ENCODE measurements at regions not wholly inside any gene's neighbourhood (a gene's known extent, or its start where the extent isn't known, plus 50 kb on each side); places are given as distances from the start of the nearest gene placed in this dataset.

DNA sequence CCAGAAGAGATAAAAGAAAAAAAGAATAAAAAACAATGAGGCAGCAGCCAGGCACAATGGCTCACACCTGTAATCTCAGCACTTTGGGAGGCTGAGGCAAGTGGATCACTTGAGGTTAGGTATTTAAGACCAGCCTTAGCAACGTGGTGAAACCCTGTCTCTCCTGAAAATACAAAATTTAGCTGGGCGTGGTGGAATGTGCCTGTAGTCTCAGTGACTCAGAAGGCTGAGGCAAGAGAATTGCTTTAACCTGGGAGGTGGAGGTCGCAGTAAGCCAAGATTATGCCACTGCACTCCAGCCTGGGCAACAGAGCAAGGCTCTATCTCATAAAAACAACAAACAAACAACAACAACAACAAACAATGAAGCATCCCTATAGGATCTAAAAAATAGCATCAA, 121.5 kb downstream of the HMHB1 start:
- DNase-seq (ENCODE audit: insufficient read length, low spot score) (no peak), FAIRE-seq (no peak)

DNA sequence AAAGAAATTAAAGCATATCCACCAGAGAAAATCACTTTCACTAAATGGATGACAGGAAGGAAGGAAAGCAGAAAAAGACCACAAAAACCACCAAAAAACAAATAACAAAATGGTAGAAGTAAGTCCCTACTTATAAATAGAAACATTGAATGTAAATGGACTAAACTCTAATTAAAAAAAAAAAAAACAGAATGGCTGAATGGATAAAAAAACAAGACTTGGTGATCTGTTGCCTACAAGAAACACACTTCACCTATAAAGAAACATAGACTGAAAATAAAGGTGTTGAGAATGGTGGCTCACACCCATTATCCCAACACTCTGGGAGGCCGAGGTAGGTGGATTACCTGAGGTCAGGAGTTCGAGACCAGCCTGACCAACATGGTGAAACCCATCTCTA, 122.9 kb downstream of the HMHB1 start:
- no peak for FAIRE-seq
- DNase-seq (ENCODE audit: insufficient read length, low spot score): no peak
- TF ChIP-seq POLR2AphosphoS5 (IDR thresholded peaks at IDR 0.05; ENCODE audit: low read depth, low read length) (no peak), PAX5 (IDR thresholded peaks at IDR 0.05; ENCODE audit: insufficient read depth, low read length, severe bottlenecking) (no peak), POU2F2 (IDR thresholded peaks at IDR 0.05; ENCODE audit: low read depth, low read length) (no peak), SPI1 (IDR thresholded peaks at IDR 0.05; ENCODE audit: low read depth, low read length) (no peak), POLR2A (IDR thresholded peaks at IDR 0.05; ENCODE audit: low read depth, low read length) (no peak), TAF1 (IDR thresholded peaks at IDR 0.05; ENCODE audit: low read depth, low read length) (no peak)

More for the DNA sequence above, 121.5 kb downstream of the HMHB1 start:
- no peak for TF ChIP-seq SPI1 (IDR thresholded peaks at IDR 0.05; ENCODE audit: low read depth, low read length)
- TF ChIP-seq POLR2AphosphoS5 (IDR thresholded peaks at IDR 0.05; ENCODE audit: low read depth, low read length): no peak
- no peak for TF ChIP-seq PAX5 (IDR thresholded peaks at IDR 0.05; ENCODE audit: insufficient read depth, low read length, severe bottlenecking)
- TF ChIP-seq POLR2A (IDR thresholded peaks at IDR 0.05; ENCODE audit: low read depth, low read length): no peak
- no peak for TF ChIP-seq TAF1 (IDR thresholded peaks at IDR 0.05; ENCODE audit: low read depth, low read length)
- no peak for TF ChIP-seq POU2F2 (IDR thresholded peaks at IDR 0.05; ENCODE audit: low read depth, low read length)

DNA sequence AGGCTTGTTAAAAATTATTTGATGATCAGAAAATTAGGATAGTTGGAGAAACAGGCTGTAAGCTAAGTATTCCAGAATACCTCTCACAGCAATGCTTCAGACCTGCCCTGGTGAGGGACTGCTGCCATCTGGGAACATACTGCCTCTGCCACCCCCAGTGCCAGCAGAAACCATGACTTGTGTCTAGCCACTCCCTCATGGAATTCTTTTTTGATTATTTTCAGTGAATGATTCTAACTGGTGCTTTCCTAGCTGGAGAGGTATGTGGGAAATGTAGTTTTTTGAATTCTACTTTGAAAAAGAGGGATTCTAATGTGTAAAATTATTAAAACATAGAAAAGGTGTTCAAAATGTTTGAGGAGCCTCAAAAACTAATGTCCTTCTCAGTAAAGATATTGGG, 126.3 kb downstream of the HMHB1 start:
- no peak for FAIRE-seq
- TF ChIP-seq POU2F2 (IDR thresholded peaks at IDR 0.05; ENCODE audit: low read depth, low read length): no peak
- TF ChIP-seq PAX5 (IDR thresholded peaks at IDR 0.05; ENCODE audit: insufficient read depth, low read length, severe bottlenecking): no peak
- no peak for TF ChIP-seq POLR2AphosphoS5 (IDR thresholded peaks at IDR 0.05; ENCODE audit: low read depth, low read length)
- TF ChIP-seq SPI1 (IDR thresholded peaks at IDR 0.05; ENCODE audit: low read depth, low read length): no peak
- no peak for TF ChIP-seq TAF1 (IDR thresholded peaks at IDR 0.05; ENCODE audit: low read depth, low read length)
- no peak for TF ChIP-seq POLR2A (IDR thresholded peaks at IDR 0.05; ENCODE audit: low read depth, low read length)
- DNase-seq (ENCODE audit: insufficient read length, low spot score): no peak

DNA sequence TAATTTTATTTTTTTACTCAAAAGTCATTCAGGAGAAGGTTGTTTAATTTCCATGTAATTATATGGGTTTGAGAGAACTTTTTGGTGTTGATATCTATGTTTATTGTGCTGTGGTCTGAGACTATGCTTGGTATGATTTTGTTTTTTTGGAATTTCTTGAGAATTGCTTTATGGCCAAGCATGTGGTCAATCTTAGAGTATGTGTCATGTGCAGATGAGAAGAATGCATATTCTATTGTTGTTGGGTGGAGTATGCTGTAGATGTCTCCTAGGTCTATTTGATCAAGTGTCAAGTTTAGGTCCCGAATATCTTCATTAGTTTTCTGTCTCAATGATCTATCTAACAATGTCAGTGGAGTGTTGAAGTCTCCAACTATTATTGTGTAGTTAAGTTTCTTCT, 134.9 kb downstream of the HMHB1 start:
- DNase-seq (ENCODE audit: insufficient read length, low spot score) (no peak), FAIRE-seq (no peak)
- TF ChIP-seq PAX5 (IDR thresholded peaks at IDR 0.05; ENCODE audit: insufficient read depth, low read length, severe bottlenecking) (no peak), POLR2AphosphoS5 (IDR thresholded peaks at IDR 0.05; ENCODE audit: low read depth, low read length) (no peak), POLR2A (IDR thresholded peaks at IDR 0.05; ENCODE audit: low read depth, low read length) (no peak), POU2F2 (IDR thresholded peaks at IDR 0.05; ENCODE audit: low read depth, low read length) (no peak), SPI1 (IDR thresholded peaks at IDR 0.05; ENCODE audit: low read depth, low read length) (no peak), TAF1 (IDR thresholded peaks at IDR 0.05; ENCODE audit: low read depth, low read length) (no peak)

DNA sequence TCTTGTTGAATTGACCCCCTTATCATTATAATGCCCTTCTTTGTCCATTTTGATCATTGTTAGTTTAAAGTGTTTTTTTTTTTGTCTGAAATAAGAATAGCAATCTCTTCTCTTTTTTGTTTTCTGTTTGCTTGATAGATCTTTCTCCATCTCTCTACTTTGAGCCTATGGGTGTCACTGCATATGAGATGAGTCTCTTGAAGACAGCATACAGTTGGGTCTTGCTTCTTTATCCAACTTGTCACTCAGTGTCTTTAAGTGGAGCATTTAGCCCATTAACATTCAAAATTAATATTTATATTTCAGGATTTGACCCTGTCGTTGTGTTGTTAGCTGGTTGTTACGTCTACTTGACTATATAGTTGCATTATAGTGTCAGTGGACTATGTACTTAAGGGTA, 135.4 kb downstream of the HMHB1 start:
- TF ChIP-seq POLR2A (IDR thresholded peaks at IDR 0.05; ENCODE audit: low read depth, low read length) (no peak), SPI1 (IDR thresholded peaks at IDR 0.05; ENCODE audit: low read depth, low read length) (no peak), TAF1 (IDR thresholded peaks at IDR 0.05; ENCODE audit: low read depth, low read length) (no peak), POU2F2 (IDR thresholded peaks at IDR 0.05; ENCODE audit: low read depth, low read length) (no peak), POLR2AphosphoS5 (IDR thresholded peaks at IDR 0.05; ENCODE audit: low read depth, low read length) (no peak), PAX5 (IDR thresholded peaks at IDR 0.05; ENCODE audit: insufficient read depth, low read length, severe bottlenecking) (no peak)
- DNase-seq (ENCODE audit: insufficient read length, low spot score) (no peak), FAIRE-seq (no peak)

DNA sequence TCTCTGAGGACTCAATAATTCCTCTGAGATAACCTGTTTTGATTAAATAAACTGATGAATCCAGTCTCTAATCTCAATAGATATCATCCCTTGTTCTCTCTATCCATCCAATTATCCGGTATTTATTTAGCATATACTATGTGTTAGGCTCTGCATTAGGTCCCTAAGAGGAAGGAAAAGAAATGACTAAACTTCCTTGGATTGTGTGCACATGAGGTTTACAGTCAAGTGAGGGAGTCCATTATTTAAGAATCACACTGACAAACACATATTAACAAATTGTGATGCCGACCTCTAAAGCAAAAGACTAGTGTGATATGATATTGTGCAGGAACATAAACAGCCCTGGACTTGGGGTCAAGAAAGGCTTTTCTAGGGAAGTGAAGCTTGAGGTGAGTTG, 140.8 kb downstream of the HMHB1 start:
- FAIRE-seq (no peak), DNase-seq (ENCODE audit: insufficient read length, low spot score) (no peak)
- no peak for TF ChIP-seq SPI1 (IDR thresholded peaks at IDR 0.05; ENCODE audit: low read depth, low read length)
- TF ChIP-seq PAX5 (IDR thresholded peaks at IDR 0.05; ENCODE audit: insufficient read depth, low read length, severe bottlenecking): no peak
- TF ChIP-seq POLR2AphosphoS5 (IDR thresholded peaks at IDR 0.05; ENCODE audit: low read depth, low read length): no peak
- TF ChIP-seq TAF1 (IDR thresholded peaks at IDR 0.05; ENCODE audit: low read depth, low read length): no peak
- TF ChIP-seq POU2F2 (IDR thresholded peaks at IDR 0.05; ENCODE audit: low read depth, low read length): no peak
- no peak for TF ChIP-seq POLR2A (IDR thresholded peaks at IDR 0.05; ENCODE audit: low read depth, low read length)

DNA sequence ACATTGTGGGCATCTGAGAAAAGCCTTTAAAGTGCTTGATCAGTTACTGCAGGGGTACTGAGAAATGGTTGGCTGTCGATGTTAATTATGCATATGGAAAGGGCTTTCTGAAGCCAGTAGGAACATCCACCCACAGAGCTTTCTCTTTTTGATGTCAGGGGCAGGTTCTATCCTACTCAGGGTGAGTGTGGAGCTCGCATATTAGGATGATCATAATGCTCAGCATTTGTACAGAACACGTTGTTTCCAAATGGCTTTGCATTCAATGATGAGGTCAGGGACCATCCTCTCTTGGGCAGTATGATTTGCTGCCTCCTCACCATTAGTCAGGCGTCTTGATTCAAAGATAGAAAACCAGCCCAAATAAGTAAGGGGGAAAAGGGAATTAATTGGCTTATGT, 141.9 kb downstream of the HMHB1 start:
- TF ChIP-seq SPI1 (IDR thresholded peaks at IDR 0.05; ENCODE audit: low read depth, low read length) (no peak), POLR2AphosphoS5 (IDR thresholded peaks at IDR 0.05; ENCODE audit: low read depth, low read length) (no peak), PAX5 (IDR thresholded peaks at IDR 0.05; ENCODE audit: insufficient read depth, low read length, severe bottlenecking) (no peak), POLR2A (IDR thresholded peaks at IDR 0.05; ENCODE audit: low read depth, low read length) (no peak), TAF1 (IDR thresholded peaks at IDR 0.05; ENCODE audit: low read depth, low read length) (no peak), POU2F2 (IDR thresholded peaks at IDR 0.05; ENCODE audit: low read depth, low read length) (no peak)
- DNase-seq (ENCODE audit: insufficient read length, low spot score) (no peak), FAIRE-seq (no peak)

DNA sequence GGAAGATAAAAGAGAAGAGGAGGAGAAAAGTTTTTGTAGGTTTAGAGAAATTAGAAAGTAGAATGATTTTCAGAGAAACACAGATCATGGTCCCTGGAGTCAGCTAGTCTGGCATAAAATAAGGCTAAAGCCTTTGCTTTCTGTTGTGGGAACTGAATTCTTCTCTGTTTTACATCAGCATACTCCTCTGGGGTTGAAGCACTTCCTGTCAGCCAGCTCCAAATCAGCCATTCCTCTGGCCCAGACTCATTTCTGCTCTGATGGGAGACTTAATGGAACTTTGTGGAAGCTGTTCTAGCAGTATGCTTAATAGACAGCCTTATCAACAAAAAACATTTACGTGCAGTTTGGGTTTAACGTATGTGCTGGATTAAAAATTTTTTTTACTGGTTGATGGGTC, 143.2 kb downstream of the HMHB1 start:
- no peak for DNase-seq (ENCODE audit: insufficient read length, low spot score)
- FAIRE-seq: no peak
- TF ChIP-seq TAF1 (IDR thresholded peaks at IDR 0.05; ENCODE audit: low read depth, low read length) (no peak), SPI1 (IDR thresholded peaks at IDR 0.05; ENCODE audit: low read depth, low read length) (no peak), PAX5 (IDR thresholded peaks at IDR 0.05; ENCODE audit: insufficient read depth, low read length, severe bottlenecking) (no peak), POLR2A (IDR thresholded peaks at IDR 0.05; ENCODE audit: low read depth, low read length) (no peak), POU2F2 (IDR thresholded peaks at IDR 0.05; ENCODE audit: low read depth, low read length) (no peak)

DNA sequence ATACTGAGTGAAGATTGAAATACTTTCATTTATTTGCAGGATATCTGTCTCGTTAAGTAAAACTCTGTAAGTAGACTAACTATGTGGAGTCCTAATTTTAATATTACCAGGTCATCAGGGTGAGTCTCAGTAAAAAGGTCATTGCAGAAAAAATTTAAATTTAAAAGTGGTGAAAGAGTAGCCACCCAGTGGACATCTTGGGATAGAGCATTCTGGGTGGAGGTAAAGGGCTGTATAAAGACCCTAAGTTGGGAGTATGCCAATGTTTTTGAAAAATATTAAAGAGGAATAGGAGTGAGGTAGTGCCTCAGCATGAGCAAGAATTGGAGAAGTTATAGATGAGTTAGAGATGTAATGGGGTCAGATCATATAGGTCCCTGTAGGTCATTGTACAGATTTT, 145.5 kb downstream of the HMHB1 start:
- TF ChIP-seq POLR2AphosphoS5 (IDR thresholded peaks at IDR 0.05; ENCODE audit: low read depth, low read length) (no peak), POU2F2 (IDR thresholded peaks at IDR 0.05; ENCODE audit: low read depth, low read length) (no peak), POLR2A (IDR thresholded peaks at IDR 0.05; ENCODE audit: low read depth, low read length) (no peak), PAX5 (IDR thresholded peaks at IDR 0.05; ENCODE audit: insufficient read depth, low read length, severe bottlenecking) (no peak), TAF1 (IDR thresholded peaks at IDR 0.05; ENCODE audit: low read depth, low read length) (no peak)
- no peak for FAIRE-seq

DNA sequence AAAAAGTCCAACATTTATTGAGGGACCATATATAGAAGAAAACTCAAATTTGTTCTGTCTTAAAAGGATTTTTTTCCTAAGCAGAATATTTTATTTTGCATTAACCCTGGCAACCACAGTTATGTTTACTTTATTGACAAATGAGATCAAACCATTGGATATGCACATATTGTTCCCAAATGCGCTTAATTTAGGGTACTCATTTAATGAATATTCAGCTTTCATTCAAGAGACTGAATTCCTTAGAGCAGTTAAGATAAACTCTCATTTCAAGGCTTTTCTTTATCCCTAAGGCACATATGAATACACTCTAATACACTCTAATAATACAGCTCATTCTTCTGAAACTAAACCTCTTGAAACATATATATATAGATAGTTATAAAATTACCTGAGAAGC, 150.2 kb downstream of the HMHB1 start:
- FAIRE-seq: no peak
- DNase-seq (ENCODE audit: insufficient read length, low spot score): no peak

More for the DNA sequence above, 145.5 kb downstream of the HMHB1 start:
- DNase-seq (ENCODE audit: insufficient read length, low spot score): no peak

More for the DNA sequence above, 150.2 kb downstream of the HMHB1 start:
- TF ChIP-seq PAX5 (IDR thresholded peaks at IDR 0.05; ENCODE audit: insufficient read depth, low read length, severe bottlenecking) (no peak), TAF1 (IDR thresholded peaks at IDR 0.05; ENCODE audit: low read depth, low read length) (no peak), POLR2A (IDR thresholded peaks at IDR 0.05; ENCODE audit: low read depth, low read length) (no peak), POLR2AphosphoS5 (IDR thresholded peaks at IDR 0.05; ENCODE audit: low read depth, low read length) (no peak), POU2F2 (IDR thresholded peaks at IDR 0.05; ENCODE audit: low read depth, low read length) (no peak), SPI1 (IDR thresholded peaks at IDR 0.05; ENCODE audit: low read depth, low read length) (no peak)

All from GM12891 (cell line).